ENCODE measurements at regions not wholly inside any gene's neighbourhood (a gene's known extent, or its start where the extent isn't known, plus 50 kb on each side); places are given as distances from the start of the nearest gene placed in this dataset.

DNA sequence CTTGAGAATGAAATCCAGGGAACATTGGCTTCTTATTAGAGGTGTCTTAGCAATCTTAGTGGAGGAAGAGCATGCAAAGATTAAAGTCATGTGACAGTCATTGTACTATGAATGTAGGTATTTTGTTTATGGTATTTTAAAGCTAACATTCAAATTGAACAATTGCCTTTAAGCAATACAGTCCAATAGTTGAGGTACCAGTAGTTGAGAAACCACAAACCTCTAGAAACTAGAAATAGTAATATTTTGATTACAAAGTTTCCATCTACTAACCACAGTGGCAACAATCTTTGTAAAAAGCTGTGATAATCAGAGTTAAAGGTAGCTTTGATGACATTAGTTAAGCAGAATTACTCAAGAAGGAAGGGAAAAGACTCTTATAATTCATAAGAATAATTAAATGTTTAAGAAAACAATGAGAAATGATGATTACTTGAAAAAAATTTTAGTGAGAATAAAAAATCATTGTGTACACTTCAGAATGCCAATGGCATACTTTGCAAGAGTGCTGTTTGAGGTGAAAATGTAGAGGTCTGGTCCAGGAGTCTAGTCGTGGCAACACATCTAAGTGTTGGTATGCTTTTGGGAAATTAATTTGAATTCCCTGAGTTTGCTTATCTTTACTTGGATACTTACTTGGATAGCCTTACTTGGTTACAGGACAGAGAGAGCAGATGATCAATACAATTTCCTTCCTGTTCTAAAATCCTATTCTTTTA is 104.9 kb upstream of the PTGFR start:
- intact Hi-C loops (cut with micrococcal nuclease), result loop anchor here (5.0 kb wide), 1 partner anchor 51 kb away; no protein-coding TSS in a partner anchor
- H3K9me2 ChIP-seq (ENCODE audit: insufficient read depth), result no peaks in the 10 kb centered on the region
- H3K79me2 ChIP-seq (ENCODE audit: insufficient read depth, low read length), result no peaks in the 10 kb centered on the region
- CTCF ChIA-PET, result no interaction called here
- no peaks in the 10 kb centered on the region for H4K20me1 ChIP-seq (ENCODE audit: insufficient read depth)
- no peak overlapping the region for H3K4me3 ChIP-seq (replicated peaks in 1 of 2; ENCODE audit: low read depth in 1 of 2, low read length in 2 of 2)
- H3K36me3 ChIP-seq (ENCODE audit: control insufficient read depth in 1 of 2, insufficient read depth in 2 of 2, low read length in 2 of 2), result no peaks in the 10 kb centered on the region
- H3K27me3 ChIP-seq (ENCODE audit: insufficient read depth, low read length), result no peaks in the 10 kb centered on the region
- ATAC-seq (no peak), DNase-seq (ENCODE audit: low read depth, low spot score) (no peak)
- RAD21 ChIA-PET (ENCODE audit: low non-redundant PET in 1 of 2, low total read pairs in 2 of 2, uncharacterized antibody in 2 of 2, unreplicated experiment in 2 of 2), result no interaction called here
- no peak overlapping the region for H3K27ac ChIP-seq (ENCODE audit: low read depth, low read length)
- TF ChIP-seq EZH2 (IDR thresholded peaks at IDR 0.05), result no peak
- TF ChIP-seq EGR1 (IDR thresholded peaks at IDR 0.05; ENCODE audit: low read depth), result no peak
- TF ChIP-seq ZBTB33 (IDR thresholded peaks at IDR 0.05; ENCODE audit: extremely low read depth, insufficient replicate concordance, low read length), result no peak
- TF ChIP-seq TCF7L2 (IDR thresholded peaks at IDR 0.05; ENCODE audit: borderline replicate concordance, extremely low read depth, insufficient read depth, insufficient read length), result no peak
- no peak for TF ChIP-seq EZH2phosphoT487 (IDR thresholded peaks at IDR 0.05; ENCODE audit: borderline replicate concordance)
- no peak for TF ChIP-seq POLR2A (IDR thresholded peaks at IDR 0.05; ENCODE audit: borderline replicate concordance, extremely low read depth, insufficient read depth, insufficient read length)
- no peak for TF ChIP-seq RAD21 (IDR thresholded peaks at IDR 0.05; ENCODE audit: low read depth)
- TF ChIP-seq, protein P1, sequence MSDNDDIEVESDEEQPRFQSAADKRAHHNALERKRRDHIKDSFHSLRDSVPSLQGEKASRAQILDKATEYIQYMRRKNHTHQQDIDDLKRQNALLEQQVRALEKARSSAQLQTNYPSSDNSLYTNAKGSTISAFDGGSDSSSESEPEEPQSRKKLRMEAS (IDR thresholded peaks at IDR 0.05), result no peak
- TF ChIP-seq, protein P2, sequence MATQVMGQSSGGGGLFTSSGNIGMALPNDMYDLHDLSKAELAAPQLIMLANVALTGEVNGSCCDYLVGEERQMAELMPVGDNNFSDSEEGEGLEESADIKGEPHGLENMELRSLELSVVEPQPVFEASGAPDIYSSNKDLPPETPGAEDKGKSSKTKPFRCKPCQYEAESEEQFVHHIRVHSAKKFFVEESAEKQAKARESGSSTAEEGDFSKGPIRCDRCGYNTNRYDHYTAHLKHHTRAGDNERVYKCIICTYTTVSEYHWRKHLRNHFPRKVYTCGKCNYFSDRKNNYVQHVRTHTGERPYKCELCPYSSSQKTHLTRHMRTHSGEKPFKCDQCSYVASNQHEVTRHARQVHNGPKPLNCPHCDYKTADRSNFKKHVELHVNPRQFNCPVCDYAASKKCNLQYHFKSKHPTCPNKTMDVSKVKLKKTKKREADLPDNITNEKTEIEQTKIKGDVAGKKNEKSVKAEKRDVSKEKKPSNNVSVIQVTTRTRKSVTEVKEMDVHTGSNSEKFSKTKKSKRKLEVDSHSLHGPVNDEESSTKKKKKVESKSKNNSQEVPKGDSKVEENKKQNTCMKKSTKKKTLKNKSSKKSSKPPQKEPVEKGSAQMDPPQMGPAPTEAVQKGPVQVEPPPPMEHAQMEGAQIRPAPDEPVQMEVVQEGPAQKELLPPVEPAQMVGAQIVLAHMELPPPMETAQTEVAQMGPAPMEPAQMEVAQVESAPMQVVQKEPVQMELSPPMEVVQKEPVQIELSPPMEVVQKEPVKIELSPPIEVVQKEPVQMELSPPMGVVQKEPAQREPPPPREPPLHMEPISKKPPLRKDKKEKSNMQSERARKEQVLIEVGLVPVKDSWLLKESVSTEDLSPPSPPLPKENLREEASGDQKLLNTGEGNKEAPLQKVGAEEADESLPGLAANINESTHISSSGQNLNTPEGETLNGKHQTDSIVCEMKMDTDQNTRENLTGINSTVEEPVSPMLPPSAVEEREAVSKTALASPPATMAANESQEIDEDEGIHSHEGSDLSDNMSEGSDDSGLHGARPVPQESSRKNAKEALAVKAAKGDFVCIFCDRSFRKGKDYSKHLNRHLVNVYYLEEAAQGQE (IDR thresholded peaks at IDR 0.05; ENCODE audit: low read depth), result no peak
- TF ChIP-seq SIN3A (IDR thresholded peaks at IDR 0.05; ENCODE audit: low read depth), result no peak
- no peak for TF ChIP-seq CBX3 (IDR thresholded peaks at IDR 0.05; ENCODE audit: low read depth)
- TF ChIP-seq JUND (IDR thresholded peaks at IDR 0.05), result no peak
- TF ChIP-seq ELF1 (IDR thresholded peaks at IDR 0.05; ENCODE audit: borderline replicate concordance, low read depth), result no peak
- no peak for TF ChIP-seq ZNF274 (IDR thresholded peaks at IDR 0.05; ENCODE audit: low read depth, low read length)
- TF ChIP-seq SP1 (IDR thresholded peaks at IDR 0.05; ENCODE audit: low read depth), result no peak
- TF ChIP-seq ZFX (IDR thresholded peaks at IDR 0.05), result no peak
- no peaks in the 10 kb centered on the region for H3K9me3 ChIP-seq (ENCODE audit: control insufficient read depth in 1 of 2, insufficient read depth in 1 of 2, low read depth in 1 of 2, low read length in 2 of 2)
- H3K4me2 ChIP-seq (ENCODE audit: low read length), result no peak overlapping the region
- POLR2A ChIA-PET, result no interaction called here
- no TSS peak for BruUV-seq (replicated peaks)
- H3K9ac ChIP-seq (ENCODE audit: low read length), result no peak overlapping the region
- no peaks in the 10 kb centered on the region for H3K4me1 ChIP-seq (ENCODE audit: control insufficient read depth in 1 of 2, insufficient read depth in 2 of 2, low read length in 2 of 2)
- H2AFZ ChIP-seq (ENCODE audit: low read depth, low read length, poor library complexity, severe bottlenecking), result no peak overlapping the region

All from HCT116 (cell line).